ENCODE measurements at regions not wholly inside any gene's neighbourhood (a gene's known extent, or its start where the extent isn't known, plus 50 kb on each side); places are given as distances from the start of the nearest gene placed in this dataset.
"Not testable (repeated sequence)": the region's sequence is repeated elsewhere in the genome, so short reads cannot be mapped to it uniquely, and the experiment has no call there.

- Histone ChIP-seq H3K4me1 (ENCODE audit: control insufficient read depth, extremely low read depth, insufficient read depth, low read length) (no peaks in the 10 kb centered on the region), H3K27me3 (ENCODE audit: control insufficient read depth, insufficient read depth, low read length) (no peaks in the 10 kb centered on the region), H3K4me3 (replicated peaks in 1 of 4; ENCODE audit: control extremely low read depth in 1 of 4, insufficient read depth in 1 of 4, low read depth in 3 of 4, low read length in 4 of 4) (no peak overlapping the region), H3K79me2 (ENCODE audit: control insufficient read depth, insufficient read depth, low read length) (no peaks in the 10 kb centered on the region), H3K9ac (ENCODE audit: insufficient read depth, low read length) (no peak overlapping the region), H3K4me2 (ENCODE audit: extremely low read depth, insufficient read depth, low read length) (no peak overlapping the region), H3K36me3 (ENCODE audit: control insufficient read depth, insufficient read depth, low read length) (no peaks in the 10 kb centered on the region), H3K27ac (ENCODE audit: insufficient read depth, low read length) (no peak overlapping the region), H3K9me3 (ENCODE audit: control insufficient read depth, insufficient read depth, low read depth, low read length) (no peaks in the 10 kb centered on the region), H4K20me1 (ENCODE audit: control insufficient read depth, extremely low read depth, insufficient read depth, low read length) (no peaks in the 10 kb centered on the region), H2AFZ (ENCODE audit: low read length) (no peak overlapping the region)
- DNase-seq (ENCODE audit: low read depth in 2 of 2), result peak in 1 of 2 donors; percentile 11
- no peak for TF ChIP-seq CTCF (conservative IDR thresholded peaks at IDR 0.05 in 1 of 2, IDR thresholded peaks at IDR 0.05 in 1 of 2; ENCODE audit: low read depth in 1 of 2, low read length in 2 of 2)
- TF ChIP-seq EZH2 (IDR thresholded peaks at IDR 0.05; ENCODE audit: low read length, missing control alignments), result no peak
Observed at GRCh38 chr18:29377346-29377745, 1200.4 kb upstream of the CDH2 start.

GRCh38 chr18:29373000-29373399 is 1196.1 kb upstream of the CDH2 start:
- Histone ChIP-seq H4K20me1 (ENCODE audit: control insufficient read depth, extremely low read depth, insufficient read depth, low read length) (no peaks in the 10 kb centered on the region), H3K4me2 (ENCODE audit: extremely low read depth, insufficient read depth, low read length) (no peak overlapping the region), H3K4me3 (replicated peaks in 1 of 4; ENCODE audit: control extremely low read depth in 1 of 4, insufficient read depth in 1 of 4, low read depth in 3 of 4, low read length in 4 of 4) (no peak overlapping the region), H3K9ac (ENCODE audit: insufficient read depth, low read length) (no peak overlapping the region), H3K4me1 (ENCODE audit: control insufficient read depth, extremely low read depth, insufficient read depth, low read length) (no peaks in the 10 kb centered on the region), H3K9me3 (ENCODE audit: control insufficient read depth, insufficient read depth, low read depth, low read length) (no peaks in the 10 kb centered on the region), H2AFZ (ENCODE audit: low read length) (no peak overlapping the region), H3K27me3 (ENCODE audit: control insufficient read depth, insufficient read depth, low read length) (no peaks in the 10 kb centered on the region), H3K27ac (ENCODE audit: insufficient read depth, low read length) (no peak overlapping the region), H3K79me2 (ENCODE audit: control insufficient read depth, insufficient read depth, low read length) (no peaks in the 10 kb centered on the region), H3K36me3 (ENCODE audit: control insufficient read depth, insufficient read depth, low read length) (no peaks in the 10 kb centered on the region)
- TF ChIP-seq EZH2 (IDR thresholded peaks at IDR 0.05; ENCODE audit: low read length, missing control alignments) (no peak), CTCF (conservative IDR thresholded peaks at IDR 0.05 in 1 of 2, IDR thresholded peaks at IDR 0.05 in 1 of 2; ENCODE audit: low read depth in 1 of 2, low read length in 2 of 2) (no peak)
- no peak for DNase-seq (ENCODE audit: low read depth in 2 of 2)

- H3K9ac ChIP-seq (ENCODE audit: insufficient read depth, low read length), result no peak overlapping the region
- H3K4me2 ChIP-seq (ENCODE audit: extremely low read depth, insufficient read depth, low read length), result no peak overlapping the region
- H4K20me1 ChIP-seq (ENCODE audit: control insufficient read depth, extremely low read depth, insufficient read depth, low read length), result no peaks in the 10 kb centered on the region
- H2AFZ ChIP-seq (ENCODE audit: low read length), result no peak overlapping the region
- no peak overlapping the region for H3K27ac ChIP-seq (ENCODE audit: insufficient read depth, low read length)
- no peaks in the 10 kb centered on the region for H3K9me3 ChIP-seq (ENCODE audit: control insufficient read depth, insufficient read depth, low read depth, low read length)
- H3K79me2 ChIP-seq (ENCODE audit: control insufficient read depth, insufficient read depth, low read length), result no peaks in the 10 kb centered on the region
- DNase-seq (ENCODE audit: low read depth in 2 of 2), result no peak
- H3K4me1 ChIP-seq (ENCODE audit: control insufficient read depth, extremely low read depth, insufficient read depth, low read length), result no peaks in the 10 kb centered on the region
- no peak for TF ChIP-seq EZH2 (IDR thresholded peaks at IDR 0.05; ENCODE audit: low read length, missing control alignments)
- TF ChIP-seq CTCF (conservative IDR thresholded peaks at IDR 0.05 in 1 of 2, IDR thresholded peaks at IDR 0.05 in 1 of 2; ENCODE audit: low read depth in 1 of 2, low read length in 2 of 2), result no peak
- H3K36me3 ChIP-seq (ENCODE audit: control insufficient read depth, insufficient read depth, low read length), result no peaks in the 10 kb centered on the region
- H3K27me3 ChIP-seq (ENCODE audit: control insufficient read depth, insufficient read depth, low read length), result no peaks in the 10 kb centered on the region
- no peak overlapping the region for H3K4me3 ChIP-seq (replicated peaks in 1 of 4; ENCODE audit: control extremely low read depth in 1 of 4, insufficient read depth in 1 of 4, low read depth in 3 of 4, low read length in 4 of 4)
Observed at GRCh38 chr18:29361843-29362242, 1184.9 kb upstream of the CDH2 start.

- not testable (repeated sequence) for H3K27ac ChIP-seq (ENCODE audit: insufficient read depth, low read length); H2AFZ ChIP-seq (ENCODE audit: low read length); H3K27me3 ChIP-seq (ENCODE audit: control insufficient read depth, insufficient read depth, low read length); H3K4me1 ChIP-seq (ENCODE audit: control insufficient read depth, extremely low read depth, insufficient read depth, low read length); H3K36me3 ChIP-seq (ENCODE audit: control insufficient read depth, insufficient read depth, low read length); H3K9ac ChIP-seq (ENCODE audit: insufficient read depth, low read length); DNase-seq (ENCODE audit: low read depth in 2 of 2); H3K4me2 ChIP-seq (ENCODE audit: extremely low read depth, insufficient read depth, low read length); H3K9me3 ChIP-seq (ENCODE audit: control insufficient read depth, insufficient read depth, low read depth, low read length); H3K79me2 ChIP-seq (ENCODE audit: control insufficient read depth, insufficient read depth, low read length); H4K20me1 ChIP-seq (ENCODE audit: control insufficient read depth, extremely low read depth, insufficient read depth, low read length); H3K4me3 ChIP-seq (replicated peaks in 1 of 4; ENCODE audit: control extremely low read depth in 1 of 4, insufficient read depth in 1 of 4, low read depth in 3 of 4, low read length in 4 of 4)
Observed at GRCh38 chr18:29360659-29361058, 1183.7 kb upstream of the CDH2 start.

- H2AFZ ChIP-seq (ENCODE audit: low read length); DNase-seq (ENCODE audit: low read depth in 2 of 2); H3K27me3 ChIP-seq (ENCODE audit: control insufficient read depth, insufficient read depth, low read length); H3K9ac ChIP-seq (ENCODE audit: insufficient read depth, low read length); H3K9me3 ChIP-seq (ENCODE audit: control insufficient read depth, insufficient read depth, low read depth, low read length); H3K4me1 ChIP-seq (ENCODE audit: control insufficient read depth, extremely low read depth, insufficient read depth, low read length); H3K27ac ChIP-seq (ENCODE audit: insufficient read depth, low read length); H3K36me3 ChIP-seq (ENCODE audit: control insufficient read depth, insufficient read depth, low read length); H3K4me2 ChIP-seq (ENCODE audit: extremely low read depth, insufficient read depth, low read length); H3K4me3 ChIP-seq (replicated peaks in 1 of 4; ENCODE audit: control extremely low read depth in 1 of 4, insufficient read depth in 1 of 4, low read depth in 3 of 4, low read length in 4 of 4); H3K79me2 ChIP-seq (ENCODE audit: control insufficient read depth, insufficient read depth, low read length); H4K20me1 ChIP-seq (ENCODE audit: control insufficient read depth, extremely low read depth, insufficient read depth, low read length): not testable (repeated sequence)
Observed at GRCh38 chr18:29359222-29359621, 1182.3 kb upstream of the CDH2 start.

Measured in fibroblast of lung (primary cell).